ENCODE measurements at regions not wholly inside any gene's neighbourhood (a gene's known extent, or its start where the extent isn't known, plus 50 kb on each side); places are given as distances from the start of the nearest gene placed in this dataset.

GRCh38 chr1:239053279-239053678 lies 333.1 kb upstream of the CHRM3 start:
- intact Hi-C loops (cut with DNase I) = no loop called here
- no peak for ATAC-seq
- no peak for DNase-seq (ENCODE audit: low spot score)

DNA sequence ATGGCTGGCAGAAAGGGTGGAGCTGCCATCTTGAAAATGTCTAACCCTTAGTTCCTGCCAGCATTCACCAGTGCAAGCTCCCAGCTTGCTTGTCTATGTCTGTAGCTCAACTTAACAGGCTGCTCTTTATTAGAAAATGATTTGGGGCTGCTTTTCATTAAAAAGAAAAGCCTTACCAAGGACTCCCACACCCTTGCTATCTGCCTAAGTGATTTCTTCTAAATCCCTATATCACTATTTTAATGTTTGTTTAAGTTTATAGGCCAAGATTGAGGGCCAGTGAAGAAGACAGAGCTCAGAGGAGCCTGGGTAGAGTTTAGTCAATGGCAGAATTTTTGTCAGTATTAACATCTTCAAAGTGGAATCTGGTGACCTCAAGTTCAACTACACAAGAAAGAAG lies 336.8 kb upstream of the CHRM3 start:
- intact Hi-C loops (cut with DNase I) = no loop called here
- DNase-seq (ENCODE audit: low spot score) (no peak), ATAC-seq (no peak)

DNA sequence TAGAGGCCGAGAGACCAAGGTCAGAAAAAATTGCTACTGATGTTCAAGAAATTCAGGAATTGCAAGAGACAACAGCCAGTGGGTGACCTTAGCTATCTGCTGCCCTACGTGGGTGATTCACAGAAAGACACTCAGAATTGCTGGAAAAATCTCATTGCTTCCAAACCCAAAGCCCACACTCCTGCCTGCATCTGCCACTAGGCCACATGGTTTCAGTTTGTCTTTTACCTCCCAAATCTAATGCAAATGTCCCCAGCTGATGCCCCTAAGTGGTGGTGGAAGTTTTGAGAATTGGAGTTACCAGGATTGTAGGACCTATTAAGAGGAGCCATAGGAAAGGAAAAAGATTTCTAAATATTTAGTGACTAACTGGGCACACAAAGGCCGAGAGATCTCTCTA lies 341.5 kb upstream of the CHRM3 start:
- no peak for DNase-seq (ENCODE audit: low spot score)
- intact Hi-C loops (cut with DNase I) = no loop called here
- no peak for ATAC-seq

DNA sequence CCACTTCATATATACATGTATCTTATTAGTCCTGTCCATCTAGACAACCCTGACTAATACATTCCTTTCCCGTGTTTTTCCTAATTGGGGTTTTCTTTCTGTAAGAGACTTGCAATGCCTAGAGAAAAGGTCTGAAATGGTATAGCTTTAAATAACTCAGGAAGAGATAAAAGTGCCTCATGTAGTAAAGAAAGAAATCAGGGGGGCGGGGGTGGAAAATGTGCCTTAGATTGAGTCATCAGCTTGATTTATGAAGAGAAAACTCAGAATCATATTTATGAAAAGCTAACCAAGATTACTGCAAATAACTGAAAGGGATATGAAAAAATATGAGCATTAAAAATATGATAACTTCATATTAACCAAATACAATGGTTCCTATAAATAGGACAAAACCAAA lies 345.8 kb upstream of the CHRM3 start:
- intact Hi-C loops (cut with DNase I) = no loop called here
- ATAC-seq = no peak
- no peak for DNase-seq (ENCODE audit: low spot score)

DNA sequence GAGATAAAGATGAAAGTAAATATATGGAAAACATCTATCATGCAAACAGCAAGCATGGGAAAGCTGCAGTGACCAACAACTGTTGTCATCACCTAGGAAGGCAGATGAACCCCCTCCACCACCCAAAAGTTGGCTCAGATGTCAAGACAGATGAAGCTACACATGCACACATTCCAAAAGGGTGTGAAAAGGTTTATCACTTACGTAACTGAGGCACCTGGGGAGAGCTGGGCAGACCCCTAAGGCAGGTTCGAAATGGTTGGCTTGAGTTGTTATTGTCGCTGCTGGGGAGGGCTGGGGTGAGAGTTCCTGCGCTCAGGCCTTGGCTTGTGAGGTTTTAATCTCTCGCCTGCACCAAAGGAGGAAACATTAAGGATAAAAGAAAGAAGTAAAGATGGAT lies 355.1 kb upstream of the CHRM3 start:
- intact Hi-C loops (cut with DNase I) = no loop called here
- ATAC-seq (no peak), DNase-seq (ENCODE audit: low spot score) (no peak)

DNA sequence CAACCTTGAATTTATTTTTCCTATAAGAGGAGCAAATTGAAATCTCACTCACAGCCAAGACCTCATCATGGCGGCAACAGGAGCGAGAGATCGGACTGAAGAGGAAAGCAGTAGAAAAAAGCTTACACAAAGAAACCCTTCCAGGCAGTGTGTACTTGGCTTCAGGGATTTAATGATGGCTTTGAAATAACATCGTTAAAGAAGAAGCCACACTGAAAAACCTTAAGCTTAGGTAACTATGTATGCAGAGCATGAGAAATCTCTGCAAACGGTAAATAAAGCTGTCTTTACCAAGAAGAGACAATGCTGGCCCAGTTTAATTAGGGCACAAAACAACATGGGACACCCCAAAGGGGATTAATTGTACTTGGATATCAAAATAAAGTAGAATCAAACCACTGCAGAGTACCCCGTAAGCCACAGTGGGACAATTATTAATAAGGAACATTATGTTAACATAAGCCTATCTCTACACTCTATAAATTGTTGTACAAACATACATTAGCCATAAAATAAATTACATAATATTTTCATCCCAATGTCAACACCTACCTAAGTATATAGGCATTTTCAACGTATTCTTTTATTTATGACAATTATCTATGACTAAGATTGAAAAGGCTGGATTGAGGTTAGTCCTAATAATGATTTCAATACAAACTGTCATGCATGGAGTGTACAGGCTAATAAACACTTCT lies 360.2 kb upstream of the CHRM3 start:
- intact Hi-C loops (cut with DNase I) = no loop called here
- ATAC-seq (no peak), DNase-seq (ENCODE audit: low spot score) (no peak)

- ATAC-seq (no peak), DNase-seq (ENCODE audit: low spot score) (no peak)
- intact Hi-C loops (cut with DNase I) = no loop called here
Measured at GRCh38 chr1:239025223-239025622, 361.1 kb upstream of the CHRM3 start.

- intact Hi-C loops (cut with DNase I) = no loop called here
Measured at GRCh38 chr1:239023732-239024360, 362.5 kb upstream of the CHRM3 start.

DNA sequence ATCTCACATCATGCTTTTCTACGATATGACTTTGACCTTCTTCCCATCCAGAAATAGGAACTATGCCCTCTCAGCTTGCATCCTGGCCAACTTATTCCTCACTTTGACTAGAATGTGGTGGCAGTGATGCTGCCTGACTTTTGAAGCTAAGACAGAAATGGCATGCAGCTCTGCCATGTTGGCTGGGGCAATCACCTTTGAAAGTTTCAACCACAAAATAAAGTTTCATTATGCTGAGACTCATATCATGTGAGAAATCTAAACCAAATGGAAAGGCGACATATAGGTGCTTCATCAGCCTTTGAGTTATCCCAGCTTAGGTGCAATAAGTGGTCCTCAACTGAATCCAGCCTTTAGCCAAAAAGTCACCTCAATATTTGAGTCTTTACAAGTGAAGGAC lies 370.0 kb upstream of the CHRM3 start:
- DNase-seq (ENCODE audit: low spot score) (no peak), ATAC-seq (no peak)
- intact Hi-C loops (cut with DNase I) = no loop called here

More at GRCh38 chr1:239023732-239024360, 362.5 kb upstream of the CHRM3 start:
- DNase-seq (ENCODE audit: low spot score) = no peak
- ATAC-seq = no peak

- ATAC-seq (no peak), DNase-seq (ENCODE audit: low spot score) (no peak)
- intact Hi-C loops (cut with DNase I) = no loop called here
Measured at GRCh38 chr1:239011382-239011781, 375.0 kb upstream of the CHRM3 start.

DNA sequence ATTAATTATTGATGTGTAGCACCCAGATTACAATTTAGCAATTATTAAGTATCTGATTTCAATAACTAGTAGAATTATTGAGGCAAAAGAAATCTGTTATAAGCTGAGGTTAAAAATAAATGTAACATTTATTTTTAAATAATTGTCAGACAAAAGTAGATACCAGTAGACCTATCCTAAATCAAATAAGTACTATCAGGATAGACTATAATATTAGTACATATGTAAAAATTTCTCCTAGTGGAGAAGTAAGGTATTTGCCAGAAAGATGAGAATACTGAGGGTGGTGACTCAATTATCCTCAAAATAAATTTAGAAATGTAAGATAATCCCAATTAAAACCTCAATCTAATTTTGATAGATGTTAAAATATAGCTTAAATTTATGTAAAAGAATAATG lies 377.8 kb upstream of the CHRM3 start:
- DNase-seq (ENCODE audit: low spot score) (no peak), ATAC-seq (no peak)
- intact Hi-C loops (cut with DNase I) = no loop called here

DNA sequence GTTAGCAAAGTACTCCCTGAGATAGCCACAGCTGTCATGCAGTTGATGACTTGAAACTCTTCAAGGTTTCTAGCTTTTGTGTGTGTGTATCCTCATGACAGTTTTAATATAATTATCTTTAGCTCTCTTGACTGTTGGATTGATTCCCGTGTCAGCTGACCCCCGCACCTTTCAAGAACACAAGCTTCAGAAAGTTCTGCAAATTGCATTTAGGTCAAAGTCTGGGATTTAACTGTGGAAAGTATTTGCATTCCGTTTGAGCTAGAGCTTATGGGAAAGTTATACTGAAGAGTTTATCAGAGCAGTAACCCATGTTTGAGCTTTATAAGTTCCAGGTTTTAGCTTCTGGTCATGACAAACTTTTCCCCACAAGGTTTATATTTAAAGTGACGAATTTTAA lies 380.1 kb upstream of the CHRM3 start:
- DNase-seq (ENCODE audit: low spot score) (no peak), ATAC-seq (no peak)
- intact Hi-C loops (cut with DNase I) = no loop called here

DNA sequence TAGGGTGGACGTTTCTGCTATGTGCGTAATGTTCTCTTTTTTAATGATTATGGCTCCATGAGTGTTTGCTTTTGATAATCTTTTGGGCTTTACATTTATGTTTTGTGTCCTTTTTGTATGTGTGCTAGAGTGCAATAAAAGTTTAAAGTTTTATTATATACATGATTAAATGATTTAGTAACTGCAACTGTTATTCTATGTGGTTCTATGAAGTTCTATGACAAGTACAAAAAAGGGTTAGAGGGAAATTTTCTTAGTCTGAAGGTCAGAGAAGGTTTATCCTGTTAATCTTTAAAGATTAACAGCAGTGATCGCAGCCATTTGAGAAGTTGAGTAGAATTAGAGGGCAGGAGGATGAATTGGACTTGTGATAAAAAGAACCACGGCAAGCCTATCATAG lies 386.4 kb upstream of the CHRM3 start:
- DNase-seq (ENCODE audit: low spot score) (no peak), ATAC-seq (no peak)
- intact Hi-C loops (cut with DNase I) = no loop called here

GRCh38 chr1:238998577-238998976 lies 387.8 kb upstream of the CHRM3 start:
- DNase-seq (ENCODE audit: low spot score) (no peak), ATAC-seq (no peak)
- intact Hi-C loops (cut with DNase I) = no loop called here

GRCh38 chr1:238991765-238992495 lies 394.4 kb upstream of the CHRM3 start:
- no peak for DNase-seq (ENCODE audit: low spot score)

GRCh38 chr1:238985312-238985711 lies 401.1 kb upstream of the CHRM3 start:
- no peak for DNase-seq (ENCODE audit: low spot score)
- intact Hi-C loops (cut with DNase I) = no loop called here
- ATAC-seq = no peak

More at GRCh38 chr1:238991765-238992495, 394.4 kb upstream of the CHRM3 start:
- ATAC-seq = no peak
- intact Hi-C loops (cut with DNase I) = no loop called here

DNA sequence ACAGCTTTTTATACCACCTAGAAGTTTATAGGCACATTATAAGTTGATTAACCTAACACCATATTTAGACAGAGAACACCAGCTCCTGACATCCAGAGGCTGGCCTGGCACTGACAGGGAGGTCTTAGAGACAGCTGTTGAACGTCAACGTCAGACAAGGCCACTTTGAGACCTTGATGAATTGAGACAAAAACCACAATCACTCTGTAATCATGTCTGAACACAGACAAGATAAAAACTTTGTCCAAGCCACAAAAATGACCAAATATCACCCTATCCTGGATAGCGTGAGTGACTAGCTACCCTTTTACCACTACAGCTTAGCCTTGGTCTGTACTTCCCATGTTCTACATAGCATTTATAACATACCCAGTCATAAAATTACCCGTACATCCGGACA lies 403.6 kb upstream of the CHRM3 start:
- intact Hi-C loops (cut with DNase I) = no loop called here
- ATAC-seq (no peak), DNase-seq (ENCODE audit: low spot score) (no peak)

GRCh38 chr1:238981317-238981933 lies 404.9 kb upstream of the CHRM3 start:
- intact Hi-C loops (cut with DNase I) = no loop called here
- DNase-seq (ENCODE audit: low spot score) (no peak), ATAC-seq (no peak)

GRCh38 chr1:238980053-238980452 lies 406.3 kb upstream of the CHRM3 start:
- ATAC-seq (no peak), DNase-seq (ENCODE audit: low spot score) (no peak)

GRCh38 chr1:238964631-238965030 lies 421.7 kb upstream of the CHRM3 start:
- intact Hi-C loops (cut with DNase I) = no loop called here
- DNase-seq (ENCODE audit: low spot score) (no peak), ATAC-seq (no peak)

More at GRCh38 chr1:238980053-238980452, 406.3 kb upstream of the CHRM3 start:
- intact Hi-C loops (cut with DNase I) = no loop called here
